ENCODE measurements at regions not wholly inside any gene's neighbourhood (a gene's known extent, or its start where the extent isn't known, plus 50 kb on each side); places are given as distances from the start of the nearest gene placed in this dataset.

DNA sequence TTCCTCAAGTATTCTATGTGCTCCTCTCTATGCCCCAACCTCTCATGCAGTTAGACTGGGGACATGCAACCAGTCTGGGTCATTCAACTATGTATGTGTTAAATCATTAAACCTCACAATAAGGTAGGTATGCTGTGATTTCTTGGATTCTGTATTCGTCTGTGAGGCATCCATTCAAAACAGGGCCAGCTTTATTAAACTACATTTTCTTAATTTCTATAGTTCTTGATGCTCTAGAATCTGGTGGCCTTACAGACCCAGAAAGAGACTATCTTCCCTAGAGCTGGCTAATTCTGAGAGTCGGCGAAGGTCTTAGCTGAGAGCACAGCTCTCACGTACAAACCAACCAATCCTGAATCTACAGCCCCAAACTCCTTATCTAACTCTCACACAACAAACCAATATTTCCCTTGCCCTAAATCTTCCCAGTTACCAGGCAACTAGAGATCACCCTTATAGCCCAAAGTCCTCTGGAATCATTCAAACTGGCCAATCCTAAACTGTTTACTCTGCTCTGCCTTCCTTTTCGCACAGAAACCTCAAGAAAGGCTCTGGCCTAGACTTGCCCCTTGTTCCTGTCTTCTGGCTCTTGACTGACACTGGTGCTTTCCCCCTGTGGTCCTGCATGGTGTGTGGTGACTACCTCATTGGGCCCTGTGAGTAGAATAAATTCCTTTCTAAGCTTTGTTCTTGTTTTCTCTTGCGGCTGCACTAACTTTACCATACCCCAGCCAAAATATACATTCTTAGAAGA is 203.5 kb upstream of the TET2 start:
- TF ChIP-seq FOXM1 (IDR thresholded peaks at IDR 0.05; ENCODE audit: borderline replicate concordance, low read depth): no peak
- no peak for TF ChIP-seq REST (IDR thresholded peaks at IDR 0.05; ENCODE audit: low read depth)
- no peak for TF ChIP-seq EP300 (IDR thresholded peaks at IDR 0.05; ENCODE audit: borderline replicate concordance)
- no peak for TF ChIP-seq TCF12 (IDR thresholded peaks at IDR 0.05; ENCODE audit: low read depth)
- no peak for TF ChIP-seq ZBTB7A (IDR thresholded peaks at IDR 0.05; ENCODE audit: low read depth)
- TF ChIP-seq CEBPB (IDR thresholded peaks at IDR 0.05): no peak
- TF ChIP-seq NFIC (IDR thresholded peaks at IDR 0.05): no peak
- no peak for TF ChIP-seq YY1 (IDR thresholded peaks at IDR 0.05; ENCODE audit: low read depth)
- no peak for TF ChIP-seq MAX (IDR thresholded peaks at IDR 0.05)

GRCh38 chr4:104944596-104944995 is 202.1 kb upstream of the TET2 start:
- TF ChIP-seq CREB1 (IDR thresholded peaks at IDR 0.05; ENCODE audit: low read depth) (no peak), FOXM1 (IDR thresholded peaks at IDR 0.05; ENCODE audit: borderline replicate concordance, low read depth) (no peak), CEBPB (IDR thresholded peaks at IDR 0.05) (no peak), YY1 (IDR thresholded peaks at IDR 0.05; ENCODE audit: low read depth) (no peak)

- TF ChIP-seq CREB1 (IDR thresholded peaks at IDR 0.05; ENCODE audit: low read depth) (no peak), MAX (IDR thresholded peaks at IDR 0.05) (no peak), TEAD4 (IDR thresholded peaks at IDR 0.05) (no peak), YY1 (IDR thresholded peaks at IDR 0.05; ENCODE audit: low read depth) (no peak), CEBPB (IDR thresholded peaks at IDR 0.05) (no peak), ZBTB7A (IDR thresholded peaks at IDR 0.05; ENCODE audit: low read depth) (no peak), REST (IDR thresholded peaks at IDR 0.05; ENCODE audit: low read depth) (no peak), TCF12 (IDR thresholded peaks at IDR 0.05; ENCODE audit: low read depth) (no peak), FOXM1 (IDR thresholded peaks at IDR 0.05; ENCODE audit: borderline replicate concordance, low read depth) (no peak), RAD21 (IDR thresholded peaks at IDR 0.05; ENCODE audit: low read depth) (no peak), TAF1 (IDR thresholded peaks at IDR 0.05; ENCODE audit: low read depth) (no peak), EGR1 (IDR thresholded peaks at IDR 0.05) (no peak), NFIC (IDR thresholded peaks at IDR 0.05) (no peak), EP300 (IDR thresholded peaks at IDR 0.05; ENCODE audit: borderline replicate concordance) (no peak)
- TF ChIP-seq, protein P1, sequence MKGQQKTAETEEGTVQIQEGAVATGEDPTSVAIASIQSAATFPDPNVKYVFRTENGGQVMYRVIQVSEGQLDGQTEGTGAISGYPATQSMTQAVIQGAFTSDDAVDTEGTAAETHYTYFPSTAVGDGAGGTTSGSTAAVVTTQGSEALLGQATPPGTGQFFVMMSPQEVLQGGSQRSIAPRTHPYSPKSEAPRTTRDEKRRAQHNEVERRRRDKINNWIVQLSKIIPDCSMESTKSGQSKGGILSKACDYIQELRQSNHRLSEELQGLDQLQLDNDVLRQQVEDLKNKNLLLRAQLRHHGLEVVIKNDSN (IDR thresholded peaks at IDR 0.05): no peak
These were observed 182.1 kb upstream of the TET2 start for GRCh38 chr4:104964410-104965175.

DNA sequence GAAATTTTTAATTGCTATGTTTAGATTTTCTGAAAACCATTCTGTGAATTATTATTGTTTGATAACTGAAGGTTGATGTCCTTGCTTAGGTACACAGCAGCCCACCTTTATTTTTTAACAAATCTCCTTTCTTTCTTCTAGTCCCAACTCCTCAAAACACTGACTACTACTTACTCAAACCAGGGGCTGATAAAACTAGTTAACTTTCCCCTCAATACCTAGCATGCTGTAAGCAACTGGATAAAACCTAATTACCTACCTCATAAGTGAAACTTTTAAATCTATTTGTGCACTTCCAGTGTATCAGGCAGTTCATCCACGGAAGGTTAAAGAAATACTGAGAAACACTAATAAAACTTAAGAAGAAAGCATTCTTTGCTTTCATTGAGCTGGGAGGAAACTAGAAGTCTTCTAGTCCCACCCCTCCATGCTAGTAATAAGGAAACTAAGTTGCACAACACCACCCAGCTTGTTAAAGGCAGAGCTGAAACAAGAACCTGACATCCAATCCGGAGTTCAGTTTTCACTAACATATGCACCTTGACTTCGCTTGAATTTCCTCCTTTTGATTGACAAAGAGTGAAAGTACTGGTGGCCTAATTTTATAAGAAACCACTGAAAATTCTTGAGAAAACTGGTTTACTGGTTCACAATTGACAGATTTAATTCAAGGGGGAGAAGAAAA is 180.2 kb upstream of the TET2 start:
- TF ChIP-seq TAF1 (IDR thresholded peaks at IDR 0.05; ENCODE audit: low read depth) (no peak), TEAD4 (IDR thresholded peaks at IDR 0.05) (no peak), TCF12 (IDR thresholded peaks at IDR 0.05; ENCODE audit: low read depth) (no peak), EP300 (IDR thresholded peaks at IDR 0.05; ENCODE audit: borderline replicate concordance) (no peak), NFIC (IDR thresholded peaks at IDR 0.05) (no peak), RAD21 (IDR thresholded peaks at IDR 0.05; ENCODE audit: low read depth) (no peak), CEBPB (IDR thresholded peaks at IDR 0.05) (peak; percentile 90), YY1 (IDR thresholded peaks at IDR 0.05; ENCODE audit: low read depth) (no peak)

DNA sequence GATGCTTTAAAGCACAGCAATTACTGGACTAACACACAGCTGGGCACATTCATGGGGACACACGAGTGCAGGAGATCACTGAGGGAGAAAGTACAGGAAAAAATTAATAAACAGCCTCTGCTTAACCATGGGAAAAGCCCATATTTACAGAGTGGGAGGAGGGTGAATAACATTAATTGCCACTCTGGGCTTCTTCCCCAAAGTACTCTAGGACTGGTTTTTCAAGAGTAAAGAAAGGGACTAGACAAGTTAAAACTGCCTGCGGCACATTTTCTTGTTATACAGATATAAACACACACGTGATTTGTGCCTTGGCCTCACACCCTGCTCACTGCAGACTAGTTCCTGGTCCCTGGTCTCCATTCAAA is 179.7 kb upstream of the TET2 start:
- TF ChIP-seq EP300 (IDR thresholded peaks at IDR 0.05; ENCODE audit: borderline replicate concordance) (no peak), TAF1 (IDR thresholded peaks at IDR 0.05; ENCODE audit: low read depth) (no peak), YY1 (IDR thresholded peaks at IDR 0.05; ENCODE audit: low read depth) (no peak), ZBTB7A (IDR thresholded peaks at IDR 0.05; ENCODE audit: low read depth) (no peak), EGR1 (IDR thresholded peaks at IDR 0.05) (no peak), FOXM1 (IDR thresholded peaks at IDR 0.05; ENCODE audit: borderline replicate concordance, low read depth) (no peak), MAX (IDR thresholded peaks at IDR 0.05) (no peak), REST (IDR thresholded peaks at IDR 0.05; ENCODE audit: low read depth) (no peak), TEAD4 (IDR thresholded peaks at IDR 0.05) (no peak), NFIC (IDR thresholded peaks at IDR 0.05) (no peak), CREB1 (IDR thresholded peaks at IDR 0.05; ENCODE audit: low read depth) (no peak), TCF12 (IDR thresholded peaks at IDR 0.05; ENCODE audit: low read depth) (no peak), CEBPB (IDR thresholded peaks at IDR 0.05) (no peak), RAD21 (IDR thresholded peaks at IDR 0.05; ENCODE audit: low read depth) (no peak)
- TF ChIP-seq, protein P1 (IDR thresholded peaks at IDR 0.05): no peak

All from Ishikawa (cell line).